ENCODE measurements at regions not wholly inside any gene's neighbourhood (a gene's known extent, or its start where the extent isn't known, plus 50 kb on each side); places are given as distances from the start of the nearest gene placed in this dataset.

DNA sequence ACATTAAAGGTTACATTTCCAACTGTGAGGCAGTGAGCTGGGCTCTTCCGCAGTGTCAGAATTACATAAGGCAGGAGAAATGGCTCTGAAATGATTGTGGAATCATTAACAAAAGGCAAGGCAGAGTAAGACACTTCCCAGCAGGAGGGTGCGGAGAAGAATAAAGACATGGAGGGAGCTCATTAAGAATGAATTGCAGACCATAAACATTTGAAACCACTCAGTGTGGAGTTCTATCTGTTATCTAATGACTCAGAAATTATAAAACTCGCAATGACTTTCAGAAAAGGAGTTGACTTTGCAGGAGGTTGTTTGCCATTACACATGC is 77.0 kb downstream of the SMIM21 start:
- TF ChIP-seq POLR2AphosphoS5 (IDR thresholded peaks at IDR 0.05) (no peak), POLR2A (IDR thresholded peaks at IDR 0.05) (no peak)
- TF ChIP-seq, protein P1, sequence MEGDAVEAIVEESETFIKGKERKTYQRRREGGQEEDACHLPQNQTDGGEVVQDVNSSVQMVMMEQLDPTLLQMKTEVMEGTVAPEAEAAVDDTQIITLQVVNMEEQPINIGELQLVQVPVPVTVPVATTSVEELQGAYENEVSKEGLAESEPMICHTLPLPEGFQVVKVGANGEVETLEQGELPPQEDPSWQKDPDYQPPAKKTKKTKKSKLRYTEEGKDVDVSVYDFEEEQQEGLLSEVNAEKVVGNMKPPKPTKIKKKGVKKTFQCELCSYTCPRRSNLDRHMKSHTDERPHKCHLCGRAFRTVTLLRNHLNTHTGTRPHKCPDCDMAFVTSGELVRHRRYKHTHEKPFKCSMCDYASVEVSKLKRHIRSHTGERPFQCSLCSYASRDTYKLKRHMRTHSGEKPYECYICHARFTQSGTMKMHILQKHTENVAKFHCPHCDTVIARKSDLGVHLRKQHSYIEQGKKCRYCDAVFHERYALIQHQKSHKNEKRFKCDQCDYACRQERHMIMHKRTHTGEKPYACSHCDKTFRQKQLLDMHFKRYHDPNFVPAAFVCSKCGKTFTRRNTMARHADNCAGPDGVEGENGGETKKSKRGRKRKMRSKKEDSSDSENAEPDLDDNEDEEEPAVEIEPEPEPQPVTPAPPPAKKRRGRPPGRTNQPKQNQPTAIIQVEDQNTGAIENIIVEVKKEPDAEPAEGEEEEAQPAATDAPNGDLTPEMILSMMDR (IDR thresholded peaks at IDR 0.05 in 8 of 11, conservative IDR thresholded peaks at IDR 0.05 in 3 of 11), result no peak
- H3K36me3 ChIP-seq, result no peaks in the 10 kb centered on the region
- no peaks in the 10 kb centered on the region for H3K4me1 ChIP-seq
- H3K27ac ChIP-seq, result no peak overlapping the region
- peaks cover 0 to 4% (median 0%) of the 10 kb centered on the region in 7 donors for H3K27me3 ChIP-seq (replicated peaks in 1 of 7)
- no peak overlapping the region for H3K4me3 ChIP-seq
- DNase-seq, result no peak
- intact Hi-C loops (cut with DNase I; ENCODE audit: low total_unique reads), result no loop called here
- WGBS, 5 donors, result 85 to 90% (median 87%) methylated on average over 3 of the region's 3 CpGs
- peaks cover 0 to 39% (median 32%) of the 10 kb centered on the region in 8 donors for H3K9me3 ChIP-seq

GRCh38 chr18:75349668-75350511 is 77.6 kb downstream of the SMIM21 start:
- Histone ChIP-seq H3K4me1 (no peaks in the 10 kb centered on the region), H3K4me3 (no peak overlapping the region), H3K36me3 (no peaks in the 10 kb centered on the region), H3K27ac (no peak overlapping the region), H3K27me3 (replicated peaks in 1 of 7) (peaks cover 0 to 4% (median 0%) of the 10 kb centered on the region in 7 donors), H3K9me3 (peaks cover 0 to 35% (median 30%) of the 10 kb centered on the region in 8 donors)
- no peak for DNase-seq
- intact Hi-C loops (cut with DNase I; ENCODE audit: low total_unique reads), result no loop called here
- 64 to 76% (median 75%) methylated on average over 18 of the region's 18 CpGs for WGBS, 5 donors
- TF ChIP-seq, protein P1 (IDR thresholded peaks at IDR 0.05 in 8 of 11, conservative IDR thresholded peaks at IDR 0.05 in 3 of 11), result no peak
- TF ChIP-seq POLR2A (IDR thresholded peaks at IDR 0.05) (no peak), POLR2AphosphoS5 (IDR thresholded peaks at IDR 0.05) (no peak)

GRCh38 chr18:75346671-75347070 is 80.8 kb downstream of the SMIM21 start:
- TF ChIP-seq POLR2A (IDR thresholded peaks at IDR 0.05) (no peak), POLR2AphosphoS5 (IDR thresholded peaks at IDR 0.05) (no peak)
- TF ChIP-seq, protein P1 (IDR thresholded peaks at IDR 0.05 in 8 of 11, conservative IDR thresholded peaks at IDR 0.05 in 3 of 11), result no peak
- 86 to 94% (median 89%) methylated on average over 2 to 6 of the region's 6 CpGs for WGBS, 5 donors
- intact Hi-C loops (cut with DNase I; ENCODE audit: low total_unique reads), result no loop called here
- no peaks in the 10 kb centered on the region for H3K4me1 ChIP-seq
- H3K27me3 ChIP-seq (replicated peaks in 1 of 7), result peaks cover 0 to 4% (median 0%) of the 10 kb centered on the region in 7 donors
- no peak overlapping the region for H3K27ac ChIP-seq
- no peak overlapping the region for H3K4me3 ChIP-seq
- H3K36me3 ChIP-seq, result no peaks in the 10 kb centered on the region
- peaks cover 0 to 3% (median under 1%) of the 10 kb centered on the region in 8 donors for H3K9me3 ChIP-seq
- DNase-seq, result no peak

GRCh38 chr18:75344615-75345014 is 82.9 kb downstream of the SMIM21 start:
- no peak overlapping the region for H3K27ac ChIP-seq
- no peak for TF ChIP-seq POLR2A (IDR thresholded peaks at IDR 0.05)
- TF ChIP-seq POLR2AphosphoS5 (IDR thresholded peaks at IDR 0.05), result no peak
- TF ChIP-seq, protein P1 (IDR thresholded peaks at IDR 0.05 in 8 of 11, conservative IDR thresholded peaks at IDR 0.05 in 3 of 11), result no peak
- intact Hi-C loops (cut with DNase I; ENCODE audit: low total_unique reads), result no loop called here
- 70 to 80% (median 80%) methylated on average over 6 to 7 of the region's 7 CpGs for WGBS, 5 donors
- no peak for DNase-seq
- no peaks in the 10 kb centered on the region for H3K4me1 ChIP-seq
- H3K9me3 ChIP-seq, result no peaks in the 10 kb centered on the region
- H3K27me3 ChIP-seq (replicated peaks in 1 of 7), result peaks cover 0 to 4% (median 0%) of the 10 kb centered on the region in 7 donors
- no peak overlapping the region for H3K4me3 ChIP-seq
- no peaks in the 10 kb centered on the region for H3K36me3 ChIP-seq
